Stimulated activated naive CD8-positive, alpha-beta T cell treated with anti-CD3 and anti-CD28 coated beads, Interleukin-15, amount 100 ng/mL, for 72 hours (primary cell): ENCODE measurements at regions not wholly inside any gene's neighbourhood (a gene's known extent, or its start where the extent isn't known, plus 50 kb on each side); places are given as distances from the start of the nearest gene placed in this dataset.

Experiments used
- ATAC-seq: fragments of 150-1000 bp; cut with Tn5 transposase; 2 replicates; pipeline ENCODE4 v1.10.0; 2021; ENCODE audit warnings: mild to moderate bottlenecking, moderate library complexity
- DNase-seq, 2 donors: peaks; one replicate each; pipeline ENCODE4 v3.0.0; 2021 to 2022
- H3K27ac Mint-ChIP-seq, 2 donors: one replicate each; pipeline ENCODE4 v1.8.0; 2022; ENCODE audit warnings: mild to moderate bottlenecking in 2 of 2, mixed read lengths in 2 of 2, moderate library complexity in 2 of 2
- H3K27me3 Mint-ChIP-seq: one replicate; pipeline ENCODE4 v1.8.0; 2022; ENCODE audit warnings: mixed read lengths
- H3K4me1 Mint-ChIP-seq: one replicate; pipeline ENCODE4 v1.8.0; 2022; ENCODE audit warnings: mild to moderate bottlenecking, mixed read lengths
- H3K4me3 Mint-ChIP-seq, 2 donors: one replicate each; pipeline ENCODE4 v1.8.0; 2022; ENCODE audit warnings: mild to moderate bottlenecking in 2 of 2, mixed read lengths in 2 of 2, moderate library complexity in 1 of 2
- H3K9me3 Mint-ChIP-seq, 2 donors: one replicate each; pipeline ENCODE4 v1.8.0; 2022; ENCODE audit warnings: mixed read lengths in 2 of 2

DNA sequence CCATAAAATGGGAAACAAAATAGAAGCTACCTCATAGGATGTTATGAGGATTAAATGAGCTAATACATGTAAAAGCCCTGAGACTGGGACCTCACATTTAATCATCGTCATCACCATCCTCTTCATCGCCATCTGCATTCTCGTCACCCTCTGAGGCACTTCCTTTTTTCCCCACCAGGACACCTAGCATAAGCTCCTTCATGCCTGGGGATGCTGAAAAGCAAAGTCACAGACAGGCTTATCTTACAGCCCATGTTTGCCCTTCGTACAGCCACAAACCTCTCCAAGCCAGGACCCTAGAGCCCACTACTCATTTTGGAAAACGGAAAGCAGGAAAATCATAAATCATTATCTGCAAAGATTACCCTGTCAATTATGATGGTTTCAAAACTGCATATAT, 249.6 kb downstream of the GPAM start:
- H3K9me3 Mint-ChIP-seq, result no peaks in the 10 kb centered on the region
- H3K27ac Mint-ChIP-seq, result no peak overlapping the region
- H3K4me3 Mint-ChIP-seq, result no peak overlapping the region
- H3K4me1 Mint-ChIP-seq, result no peaks in the 10 kb centered on the region
- ATAC-seq, result no peak
- peaks cover 7% of the 10 kb centered on the region for H3K27me3 Mint-ChIP-seq
- no peak for DNase-seq

DNA sequence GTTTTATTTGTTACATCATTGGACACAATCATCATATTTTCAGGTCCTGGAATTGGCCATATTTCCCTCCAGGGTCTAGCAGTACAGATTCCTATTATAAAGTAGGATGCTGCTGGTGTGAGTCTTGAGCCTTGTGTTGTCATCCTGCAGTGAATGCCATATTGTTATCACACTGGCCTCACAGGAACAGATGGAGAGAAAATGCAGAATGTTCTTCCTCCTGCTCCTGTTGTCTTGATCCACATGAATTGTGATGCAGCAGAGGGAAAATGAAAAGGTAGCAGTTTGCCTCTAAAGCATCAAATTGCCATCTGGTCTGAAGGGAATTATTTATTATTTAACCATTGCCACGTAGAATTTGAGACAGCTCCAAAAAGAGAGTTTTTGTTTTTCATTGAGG, 248.6 kb downstream of the GPAM start:
- no peaks in the 10 kb centered on the region for H3K9me3 Mint-ChIP-seq
- no peak for ATAC-seq
- peaks cover 7% of the 10 kb centered on the region for H3K27me3 Mint-ChIP-seq
- H3K27ac Mint-ChIP-seq, result no peak overlapping the region
- DNase-seq, result no peak
- no peaks in the 10 kb centered on the region for H3K4me1 Mint-ChIP-seq
- no peak overlapping the region for H3K4me3 Mint-ChIP-seq

DNA sequence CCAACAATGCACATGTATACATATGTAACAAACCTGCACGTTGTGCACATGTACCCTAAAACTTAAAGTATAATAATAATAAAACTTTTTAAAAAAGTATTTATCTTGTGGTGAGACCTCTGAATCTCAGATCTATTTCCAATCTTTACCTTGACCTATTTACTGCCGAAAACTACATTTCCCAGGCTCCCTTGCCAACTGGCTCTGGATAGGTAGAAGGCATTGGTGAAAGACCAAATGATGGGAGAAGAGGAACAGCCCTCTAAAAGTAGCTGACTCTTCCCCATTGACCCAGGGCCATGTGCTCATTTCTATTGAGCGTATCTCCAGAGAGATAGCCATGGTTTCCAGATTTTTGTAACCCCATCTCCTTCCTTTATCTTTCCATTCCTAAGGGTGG, 247.4 kb downstream of the GPAM start:
- H3K27ac Mint-ChIP-seq, result no peak overlapping the region
- no peaks in the 10 kb centered on the region for H3K4me1 Mint-ChIP-seq
- no peaks in the 10 kb centered on the region for H3K9me3 Mint-ChIP-seq
- no peak overlapping the region for H3K4me3 Mint-ChIP-seq
- H3K27me3 Mint-ChIP-seq, result peaks cover 7% of the 10 kb centered on the region
- DNase-seq, result no peak
- ATAC-seq, result no peak

DNA sequence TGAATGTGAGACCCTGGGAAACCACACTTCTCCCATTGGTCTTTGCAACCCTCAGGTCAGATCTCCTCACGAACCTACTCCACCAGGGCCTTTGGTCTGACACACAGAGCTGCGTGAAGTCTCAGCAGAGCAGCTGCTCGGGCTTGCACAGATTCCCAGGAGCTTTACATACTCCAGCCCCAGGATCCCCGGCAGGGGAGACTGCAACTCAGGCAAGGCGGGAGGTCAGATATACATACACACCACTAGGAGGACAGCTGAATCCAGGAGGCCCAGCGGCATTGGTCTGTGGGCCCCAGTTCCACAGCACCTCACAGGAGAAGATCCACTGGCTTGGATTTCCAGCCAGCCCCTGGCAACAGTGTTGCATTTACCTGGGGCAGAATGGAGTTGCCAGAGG, 239.2 kb downstream of the GPAM start:
- Mint-ChIP-seq H3K27me3 (peaks cover 11% of the 10 kb centered on the region), H3K9me3 (no peaks in the 10 kb centered on the region), H3K4me1 (no peaks in the 10 kb centered on the region), H3K4me3 (no peak overlapping the region), H3K27ac (no peak overlapping the region)
- no peak for ATAC-seq
- no peak for DNase-seq

DNA sequence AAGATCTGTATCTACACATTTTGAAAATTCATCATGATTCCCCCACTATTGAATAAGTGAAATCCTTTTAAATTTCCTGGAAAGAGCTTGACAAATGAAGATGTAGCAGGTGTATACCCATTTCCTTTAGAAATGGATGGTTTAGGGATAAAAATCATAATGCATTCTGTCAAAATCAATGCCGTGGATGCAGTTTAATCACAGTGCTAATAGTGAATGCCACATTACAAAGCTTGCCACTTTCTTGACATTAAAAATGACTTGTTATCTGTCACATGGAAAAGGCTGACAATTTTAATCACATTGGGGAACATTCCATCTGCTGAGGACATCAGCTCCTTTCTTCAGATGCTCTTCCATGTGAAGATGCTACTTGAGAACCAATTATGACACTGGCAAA, 229.6 kb downstream of the GPAM start:
- Mint-ChIP-seq H3K4me1 (no peaks in the 10 kb centered on the region), H3K27me3 (no peaks in the 10 kb centered on the region), H3K9me3 (peaks cover 3 to 19% of the 10 kb centered on the region in 2 donors), H3K27ac (no peak overlapping the region), H3K4me3 (no peak overlapping the region)
- ATAC-seq, result no peak
- DNase-seq, result no peak

DNA sequence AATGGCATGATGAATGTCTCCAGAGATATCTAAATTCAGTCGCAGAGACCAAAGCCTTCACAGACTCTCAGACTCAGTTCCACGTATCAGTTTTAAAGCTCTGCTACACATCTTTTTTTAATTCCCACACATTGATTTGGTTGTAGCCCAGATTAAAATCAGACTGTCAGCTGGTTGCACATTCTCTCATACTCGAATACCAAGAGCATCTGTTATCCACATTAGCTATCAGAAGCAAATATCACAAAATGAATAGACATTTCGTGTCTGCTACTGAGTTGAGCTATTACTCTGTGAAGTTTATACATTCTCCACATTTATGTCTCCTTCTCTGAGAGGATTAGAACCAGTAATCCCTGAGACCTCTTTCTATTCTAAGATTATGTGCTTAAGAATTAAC, 229.2 kb downstream of the GPAM start:
- DNase-seq (no peak), ATAC-seq (no peak)
- H3K9me3 Mint-ChIP-seq, result peaks cover 3 to 19% of the 10 kb centered on the region in 2 donors
- no peaks in the 10 kb centered on the region for H3K4me1 Mint-ChIP-seq
- H3K27me3 Mint-ChIP-seq, result no peaks in the 10 kb centered on the region
- H3K27ac Mint-ChIP-seq, result no peak overlapping the region
- no peak overlapping the region for H3K4me3 Mint-ChIP-seq

DNA sequence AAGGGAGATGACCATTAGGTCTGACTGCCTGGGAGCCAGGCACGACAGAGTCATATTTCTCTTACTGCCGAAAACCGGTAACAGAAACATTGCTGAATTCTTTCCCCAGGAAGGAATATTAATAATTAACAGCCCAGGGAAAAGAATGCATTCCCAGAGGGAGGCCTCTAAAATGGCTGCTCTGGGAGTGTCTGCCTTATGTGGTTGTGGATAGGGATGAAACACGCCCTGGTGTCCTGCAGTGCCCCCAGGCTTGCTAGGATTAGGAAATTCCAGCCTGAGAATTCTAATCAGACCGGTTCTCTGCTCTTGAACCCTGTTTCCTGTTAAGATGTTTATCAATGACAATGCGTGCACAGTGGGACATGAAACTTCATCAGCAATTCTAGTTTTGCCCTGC, 226.7 kb downstream of the GPAM start:
- Mint-ChIP-seq H3K4me3 (no peak overlapping the region), H3K27me3 (no peaks in the 10 kb centered on the region), H3K9me3 (peaks cover 3 to 19% of the 10 kb centered on the region in 2 donors), H3K4me1 (no peaks in the 10 kb centered on the region), H3K27ac (no peak overlapping the region)
- no peak for DNase-seq
- no peak for ATAC-seq

DNA sequence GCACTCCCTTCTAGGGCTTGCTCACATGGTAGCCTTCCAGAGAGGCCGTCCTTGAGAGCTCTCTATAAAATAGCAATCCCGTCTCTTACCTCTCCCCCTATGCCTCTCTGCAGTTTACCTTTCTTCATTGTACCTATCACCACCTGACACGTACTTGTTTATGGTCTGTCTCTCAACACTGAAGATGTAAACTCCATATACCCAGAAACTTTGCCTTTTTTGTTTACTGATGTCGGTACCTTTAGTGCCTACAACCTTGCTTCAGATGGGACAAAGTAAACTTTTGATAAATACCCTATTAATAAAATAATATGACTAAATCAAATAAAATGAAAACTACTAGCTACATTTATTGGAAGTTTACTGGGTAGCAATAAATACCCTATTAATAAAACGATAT, 220.6 kb downstream of the GPAM start:
- Mint-ChIP-seq H3K9me3 (peaks cover 0 to 4% of the 10 kb centered on the region in 2 donors), H3K4me3 (no peak overlapping the region), H3K27me3 (no peaks in the 10 kb centered on the region), H3K4me1 (no peaks in the 10 kb centered on the region), H3K27ac (no peak overlapping the region)
- ATAC-seq, result no peak
- DNase-seq, result no peak

DNA sequence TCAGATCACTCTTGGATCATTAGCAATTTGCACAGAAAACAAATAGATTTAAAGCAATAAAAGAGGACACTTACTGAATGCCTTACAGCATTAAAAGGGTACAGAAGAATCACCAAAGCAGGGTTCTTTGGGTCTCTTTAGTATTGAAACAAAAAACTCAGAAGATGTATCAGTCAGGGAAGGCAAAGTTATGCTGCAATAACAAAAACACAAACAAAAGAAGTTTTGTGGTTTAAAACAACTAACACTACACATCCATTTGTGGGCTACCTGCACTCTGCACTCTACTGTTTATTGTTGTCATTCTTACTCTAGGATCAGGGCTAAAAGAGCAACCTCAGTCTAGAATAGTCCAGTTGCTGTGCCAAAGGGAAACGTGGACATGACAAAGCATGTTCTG, 216.4 kb downstream of the GPAM start:
- no peak overlapping the region for H3K27ac Mint-ChIP-seq
- no peaks in the 10 kb centered on the region for H3K27me3 Mint-ChIP-seq
- H3K4me3 Mint-ChIP-seq, result no peak overlapping the region
- no peaks in the 10 kb centered on the region for H3K4me1 Mint-ChIP-seq
- DNase-seq (no peak), ATAC-seq (no peak)
- H3K9me3 Mint-ChIP-seq, result peaks cover 0 to 4% of the 10 kb centered on the region in 2 donors

DNA sequence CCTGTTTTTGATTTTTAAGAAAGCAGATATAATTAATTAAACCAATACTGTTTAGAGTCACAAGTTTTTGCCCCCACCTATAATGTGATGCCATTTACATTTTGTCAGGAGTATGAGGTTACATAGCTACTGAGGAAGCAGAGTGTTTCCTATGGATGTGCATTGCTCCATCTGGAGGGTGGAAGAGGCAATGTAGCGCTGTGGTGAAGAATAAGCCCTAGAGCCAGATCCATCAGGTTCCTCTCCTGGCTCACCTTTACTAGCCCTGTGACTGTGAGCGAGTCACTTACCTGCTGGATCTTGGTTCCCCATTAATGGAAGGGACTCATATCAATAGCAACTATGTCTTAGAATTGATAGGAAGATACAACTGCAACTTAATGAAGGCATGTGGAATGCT, 216.0 kb downstream of the GPAM start:
- ATAC-seq, result no peak
- peaks cover 0 to 4% of the 10 kb centered on the region in 2 donors for H3K9me3 Mint-ChIP-seq
- no peaks in the 10 kb centered on the region for H3K4me1 Mint-ChIP-seq
- no peak overlapping the region for H3K27ac Mint-ChIP-seq
- no peak overlapping the region for H3K4me3 Mint-ChIP-seq
- DNase-seq, result no peak
- no peaks in the 10 kb centered on the region for H3K27me3 Mint-ChIP-seq

DNA sequence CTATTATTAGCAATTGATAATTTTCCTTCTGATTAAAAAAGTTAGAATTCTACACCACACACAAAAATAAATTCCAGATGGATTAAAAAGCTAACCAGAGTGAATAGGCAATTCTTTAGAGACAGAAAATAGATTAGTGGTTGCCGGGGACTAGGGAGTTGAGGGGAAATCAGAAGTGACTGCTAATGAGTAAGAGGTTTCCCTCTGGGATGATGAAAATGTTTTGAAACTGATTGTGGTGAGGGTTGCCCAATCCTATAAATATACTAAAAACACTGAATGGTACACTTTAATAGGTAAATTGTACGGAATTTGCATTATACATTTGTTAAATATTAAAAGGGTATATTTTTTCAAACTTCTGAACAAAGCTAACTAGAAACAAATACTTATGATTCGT, 214.9 kb downstream of the GPAM start:
- peaks cover 0 to 4% of the 10 kb centered on the region in 2 donors for H3K9me3 Mint-ChIP-seq
- H3K27ac Mint-ChIP-seq, result no peak overlapping the region
- no peaks in the 10 kb centered on the region for H3K27me3 Mint-ChIP-seq
- H3K4me3 Mint-ChIP-seq, result no peak overlapping the region
- DNase-seq (no peak), ATAC-seq (no peak)
- H3K4me1 Mint-ChIP-seq, result no peaks in the 10 kb centered on the region

DNA sequence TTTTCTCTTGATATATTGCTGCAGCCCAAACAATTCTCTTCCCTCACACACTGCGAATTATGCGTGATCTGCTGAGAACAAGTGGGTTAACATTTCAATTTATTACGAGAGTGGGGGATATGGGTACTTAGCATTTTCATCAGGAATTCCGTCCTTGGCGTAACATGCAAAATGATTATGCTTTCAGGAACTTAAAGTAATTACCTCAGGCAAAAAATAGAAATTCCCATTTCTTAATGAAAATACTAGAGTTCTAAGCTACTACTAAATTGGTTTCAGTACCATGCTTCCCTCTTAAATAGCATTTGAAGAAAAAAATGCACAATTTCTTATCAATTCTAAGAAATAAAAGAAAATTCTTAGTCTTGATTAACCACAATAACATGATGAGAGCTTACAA, 213.5 kb downstream of the GPAM start:
- H3K9me3 Mint-ChIP-seq, result peaks cover 0 to 4% of the 10 kb centered on the region in 2 donors
- ATAC-seq (no peak), DNase-seq (no peak)
- H3K4me1 Mint-ChIP-seq, result no peaks in the 10 kb centered on the region
- H3K4me3 Mint-ChIP-seq, result no peak overlapping the region
- H3K27me3 Mint-ChIP-seq, result no peaks in the 10 kb centered on the region
- H3K27ac Mint-ChIP-seq, result no peak overlapping the region

DNA sequence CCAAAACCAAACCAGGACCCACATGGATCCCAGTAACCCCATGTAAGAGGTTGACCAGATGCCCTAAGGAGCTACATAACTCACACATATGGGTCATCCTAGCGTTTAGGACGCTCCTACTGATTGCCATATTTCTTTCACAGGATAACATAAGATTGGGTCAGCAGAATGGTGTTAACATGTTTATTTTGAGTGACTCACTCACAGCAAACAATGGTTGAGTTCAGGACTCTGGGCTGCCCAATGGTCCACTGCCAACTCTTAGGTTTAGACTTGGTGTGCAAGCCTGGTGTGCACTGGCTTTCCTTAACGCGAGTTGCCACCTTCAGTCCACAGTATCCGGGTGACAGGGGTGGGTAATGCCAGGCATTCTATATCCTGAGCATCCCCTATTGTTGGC, 211.5 kb downstream of the GPAM start:
- Mint-ChIP-seq H3K27me3 (no peaks in the 10 kb centered on the region), H3K27ac (no peak overlapping the region), H3K4me1 (no peaks in the 10 kb centered on the region), H3K4me3 (no peak overlapping the region), H3K9me3 (no peaks in the 10 kb centered on the region)
- ATAC-seq (no peak), DNase-seq (no peak)

DNA sequence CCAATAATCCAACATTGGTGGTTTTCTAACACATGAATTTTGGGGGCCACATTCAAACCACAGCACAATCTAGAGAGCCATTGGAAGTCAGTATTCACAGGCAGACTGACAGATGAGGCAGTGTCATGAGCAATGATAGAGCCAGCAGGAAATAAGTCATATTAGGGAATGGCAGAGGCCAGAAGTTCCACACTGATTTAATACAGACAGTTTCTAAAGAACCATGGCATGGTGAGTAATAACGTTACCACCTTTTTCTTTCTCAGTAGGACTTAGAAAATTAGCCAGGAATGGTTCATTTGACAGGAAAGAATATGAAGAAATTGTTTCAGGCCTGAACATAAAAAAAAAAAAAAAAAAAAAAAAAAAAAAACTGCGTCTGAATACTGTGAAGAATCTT, 210.3 kb downstream of the GPAM start:
- DNase-seq (no peak), ATAC-seq (no peak)
- no peak overlapping the region for H3K4me3 Mint-ChIP-seq
- no peaks in the 10 kb centered on the region for H3K27me3 Mint-ChIP-seq
- H3K4me1 Mint-ChIP-seq, result no peaks in the 10 kb centered on the region
- H3K9me3 Mint-ChIP-seq, result no peaks in the 10 kb centered on the region
- H3K27ac Mint-ChIP-seq, result no peak overlapping the region

DNA sequence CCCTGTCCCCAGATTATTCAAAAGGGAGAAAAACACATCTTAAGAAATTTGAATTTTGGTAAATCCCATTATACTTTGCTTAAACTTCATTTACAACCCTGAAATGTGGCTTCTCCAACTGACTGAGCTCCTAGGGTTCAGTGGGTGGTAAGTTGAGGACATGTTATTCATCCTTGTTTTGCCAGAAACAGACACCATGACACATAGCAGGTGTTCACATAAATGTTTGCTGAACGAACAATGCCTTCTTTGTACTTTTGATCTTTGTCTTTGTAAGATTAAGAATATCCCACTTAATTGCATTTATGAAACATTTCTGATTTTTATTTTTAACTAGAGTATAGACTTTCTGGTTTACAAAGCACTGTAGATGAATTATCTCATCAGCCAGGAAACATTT, 209.7 kb downstream of the GPAM start:
- DNase-seq (no peak), ATAC-seq (no peak)
- Mint-ChIP-seq H3K27ac (no peak overlapping the region), H3K9me3 (peaks cover 0 to 3% of the 10 kb centered on the region in 2 donors), H3K4me1 (no peaks in the 10 kb centered on the region), H3K4me3 (no peak overlapping the region), H3K27me3 (no peaks in the 10 kb centered on the region)

DNA sequence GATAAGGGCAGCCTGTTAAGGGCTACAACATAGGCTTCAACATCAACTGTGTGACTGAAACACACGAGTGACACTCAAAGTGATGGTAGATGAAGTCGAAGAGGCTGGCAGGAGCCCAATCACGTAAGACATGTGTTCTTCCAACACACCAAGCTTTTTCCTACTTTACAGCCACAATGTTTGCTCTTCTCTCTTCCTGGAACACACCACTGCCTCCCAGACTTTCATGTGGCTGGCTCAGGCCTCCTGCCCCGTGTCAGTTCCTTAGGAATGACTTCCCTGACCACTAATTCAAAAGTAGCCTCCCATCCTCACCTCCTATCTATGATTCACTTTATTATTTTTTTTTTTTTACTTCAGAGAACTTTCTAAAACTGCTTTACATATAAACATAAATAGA, 209.2 kb downstream of the GPAM start:
- no peaks in the 10 kb centered on the region for H3K4me1 Mint-ChIP-seq
- H3K9me3 Mint-ChIP-seq, result peaks cover 0 to 7% of the 10 kb centered on the region in 2 donors
- H3K27ac Mint-ChIP-seq, result peak overlapping the region in 1 of 2 donors; percentile 26
- H3K4me3 Mint-ChIP-seq, result no peak overlapping the region
- no peaks in the 10 kb centered on the region for H3K27me3 Mint-ChIP-seq
- no peak for DNase-seq
- ATAC-seq, result no peak

DNA sequence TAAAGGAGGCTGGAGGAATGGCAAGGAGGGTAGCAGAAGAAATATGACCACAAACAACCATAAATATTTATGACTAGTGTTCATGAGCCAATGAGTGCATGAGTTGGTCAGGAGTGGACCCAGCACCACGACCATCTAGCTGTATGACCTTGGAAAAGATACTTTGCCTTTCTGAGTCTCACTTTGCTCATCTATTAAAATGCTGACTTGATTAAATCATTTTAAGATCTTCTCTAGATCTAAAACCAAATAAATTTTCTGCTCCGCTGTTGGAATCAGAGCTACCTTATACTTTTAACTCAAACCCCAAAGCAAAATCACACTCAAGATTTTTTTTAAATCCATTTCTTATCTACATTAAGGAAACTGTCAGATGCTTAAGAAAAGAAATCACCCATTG, 207.0 kb downstream of the GPAM start:
- H3K4me1 Mint-ChIP-seq, result no peaks in the 10 kb centered on the region
- H3K27me3 Mint-ChIP-seq, result peaks cover 9% of the 10 kb centered on the region
- H3K4me3 Mint-ChIP-seq, result no peak overlapping the region
- DNase-seq (no peak), ATAC-seq (no peak)
- peaks cover 0 to 14% of the 10 kb centered on the region in 2 donors for H3K9me3 Mint-ChIP-seq
- H3K27ac Mint-ChIP-seq, result no peak overlapping the region

DNA sequence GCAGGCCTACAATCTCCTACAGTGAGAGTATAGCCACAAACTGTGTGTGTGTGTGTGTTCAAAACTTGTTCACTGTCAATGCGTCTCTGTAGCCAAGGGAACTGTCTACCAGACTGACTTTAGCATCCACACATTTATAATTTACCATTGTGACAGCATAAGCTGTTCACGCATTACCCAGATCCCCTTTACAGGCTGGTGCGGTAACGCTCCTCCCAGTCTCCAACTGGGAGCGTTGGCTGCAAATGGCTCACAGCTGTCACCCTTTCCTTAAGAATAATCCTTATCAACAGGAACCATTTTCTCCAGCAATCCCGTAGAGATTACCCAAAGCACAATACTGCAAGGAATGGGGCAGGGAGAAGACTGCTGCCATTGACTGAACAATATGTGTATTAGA, 199.5 kb downstream of the GPAM start:
- Mint-ChIP-seq H3K4me3 (no peak overlapping the region), H3K27ac (no peak overlapping the region), H3K4me1 (no peaks in the 10 kb centered on the region), H3K9me3 (peaks cover 0 to 9% of the 10 kb centered on the region in 2 donors), H3K27me3 (peaks cover 9% of the 10 kb centered on the region)
- DNase-seq (no peak), ATAC-seq (no peak)
